ENCODE measurements at regions not wholly inside any gene's neighbourhood (a gene's known extent, or its start where the extent isn't known, plus 50 kb on each side); places are given as distances from the start of the nearest gene placed in this dataset.
"Not testable (repeated sequence)": the region's sequence is repeated elsewhere in the genome, so short reads cannot be mapped to it uniquely, and the experiment has no call there.

DNA sequence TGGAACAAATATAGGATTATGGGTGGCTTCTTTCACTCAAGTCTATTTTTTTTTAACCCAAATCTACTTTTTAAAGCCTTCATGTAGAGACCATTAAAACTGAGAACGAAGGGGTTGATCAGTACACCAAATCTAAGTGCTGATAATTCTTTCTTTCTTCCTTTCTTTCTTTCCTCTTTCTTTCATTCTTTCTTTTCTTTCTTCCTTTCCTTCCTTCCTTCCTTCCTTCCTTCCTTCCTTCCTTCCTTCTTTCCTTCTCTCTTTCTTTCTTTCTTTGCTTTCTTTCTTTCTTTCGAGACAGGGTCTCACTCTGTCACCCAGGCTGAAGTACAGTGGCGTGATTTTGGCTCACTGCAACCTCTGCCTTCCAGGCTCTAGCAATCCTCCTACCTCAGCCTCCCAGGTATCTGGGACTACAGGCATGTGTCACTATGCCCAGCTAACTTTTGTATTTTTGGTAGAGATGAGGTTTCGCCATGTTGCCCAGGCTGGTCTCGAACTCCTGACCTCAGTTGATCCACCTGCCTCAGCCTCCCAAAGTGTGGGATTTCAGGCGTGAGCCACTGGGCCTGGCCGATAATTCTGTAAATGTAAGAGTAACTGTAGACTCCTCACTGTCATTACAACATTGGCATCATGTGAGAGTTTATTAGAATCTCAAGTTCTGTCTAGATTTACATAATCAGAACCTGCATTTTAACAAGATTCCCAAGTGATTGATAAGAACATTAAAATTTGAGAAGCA is 236.4 kb downstream of the TFEC start:
- no peak for DNase-seq (ENCODE audit: low spot score in 2 of 2)

DNA sequence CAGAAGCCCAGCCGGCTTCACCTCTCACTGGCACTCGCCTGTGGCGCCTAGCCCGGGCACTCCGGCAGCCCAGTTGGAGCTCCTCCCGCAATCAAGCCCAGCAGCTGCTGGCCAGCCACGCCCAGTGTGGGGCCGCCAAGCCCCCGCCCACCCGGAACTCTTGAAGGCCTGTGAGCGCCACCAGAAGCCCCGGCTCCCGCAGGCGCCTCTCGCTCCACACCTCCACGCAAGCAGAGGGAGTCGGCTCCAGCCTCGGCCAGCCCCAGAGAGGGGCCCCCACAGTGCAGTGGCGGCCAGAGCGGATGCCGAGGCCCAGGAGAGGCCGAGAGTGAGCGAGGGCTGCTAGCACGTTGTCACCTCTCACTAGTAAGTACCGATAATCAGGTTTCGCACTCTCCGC is 240.7 kb downstream of the TFEC start:
- no peak for DNase-seq (ENCODE audit: low spot score in 2 of 2)
- no peak for FAIRE-seq

More for the DNA sequence above, 236.4 kb downstream of the TFEC start:
- no peak for FAIRE-seq

DNA sequence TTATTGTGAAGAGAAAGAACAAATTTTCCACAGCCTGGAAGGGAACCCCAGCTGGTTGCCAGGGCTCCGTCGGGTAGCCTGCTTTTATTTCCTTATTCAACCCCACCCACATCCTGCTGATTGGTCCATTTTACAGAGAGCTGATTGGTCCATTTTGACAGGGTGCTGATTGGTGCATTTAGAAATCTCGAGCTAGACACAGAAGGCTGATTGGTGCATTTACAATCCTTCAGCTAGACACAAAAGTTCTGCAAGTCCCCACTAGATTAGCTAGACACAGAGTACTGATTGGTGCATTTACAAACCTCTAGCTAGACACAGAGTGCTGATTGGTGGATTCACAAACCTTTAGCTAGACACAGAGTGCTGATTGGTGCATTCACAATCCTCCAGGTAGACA is 241.1 kb downstream of the TFEC start:
- FAIRE-seq; DNase-seq (ENCODE audit: low spot score in 2 of 2): not testable (repeated sequence)

- FAIRE-seq = no peak
- no peak for DNase-seq (ENCODE audit: low spot score in 2 of 2)
These were observed 247.7 kb downstream of the TFEC start for GRCh38 chr7:115782696-115783490.

DNA sequence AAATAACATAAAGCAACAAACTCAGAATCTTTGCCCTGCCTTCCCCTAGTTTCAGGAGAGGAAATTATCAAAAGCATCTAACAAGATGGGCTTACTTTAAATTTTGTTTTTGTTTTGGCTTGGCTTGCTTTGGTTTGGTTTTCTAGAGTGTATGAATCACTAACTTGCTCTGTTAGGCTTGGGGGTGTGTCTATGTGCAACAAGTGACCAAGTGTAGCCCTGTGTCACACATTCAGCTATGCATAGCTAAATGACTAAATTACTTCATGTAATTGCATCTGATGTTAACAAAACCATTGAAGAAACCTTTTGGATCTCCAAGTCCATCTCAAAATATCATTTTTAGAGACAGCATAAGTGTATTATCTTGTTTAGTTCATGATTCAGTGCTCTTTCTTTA is 251.0 kb downstream of the TFEC start:
- no peak for FAIRE-seq

GRCh38 chr7:115775981-115776380 is 254.6 kb downstream of the TFEC start:
- FAIRE-seq = no peak

More for the DNA sequence above, 251.0 kb downstream of the TFEC start:
- no peak for DNase-seq (ENCODE audit: low spot score in 2 of 2)

GRCh38 chr7:115763347-115763746 is 267.2 kb downstream of the TFEC start:
- no peak for FAIRE-seq
- no peak for DNase-seq (ENCODE audit: low spot score in 2 of 2)

More at GRCh38 chr7:115775981-115776380, 254.6 kb downstream of the TFEC start:
- DNase-seq (ENCODE audit: low spot score in 2 of 2) = no peak

DNA sequence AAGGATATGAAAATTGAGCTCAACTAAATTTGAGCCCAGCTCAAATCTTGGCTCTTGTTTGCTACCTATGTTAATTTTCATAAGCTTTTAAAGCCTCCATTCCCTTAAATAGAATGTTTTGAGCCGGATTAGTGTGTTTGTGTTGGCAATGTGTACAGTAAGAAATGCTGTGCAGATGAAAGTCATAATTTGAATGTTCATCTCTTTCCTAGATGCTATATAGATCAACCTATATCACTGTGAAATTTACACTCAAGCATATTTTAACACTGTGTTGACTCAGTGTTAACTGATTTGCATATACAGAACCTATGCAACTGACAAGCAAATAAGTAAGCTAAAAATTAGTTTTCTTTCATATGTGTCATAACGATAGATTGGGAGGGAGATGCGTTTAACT is 272.5 kb downstream of the TFEC start:
- FAIRE-seq (no peak), DNase-seq (ENCODE audit: low spot score in 2 of 2) (no peak)

- FAIRE-seq (peak; percentile 56), DNase-seq (ENCODE audit: low spot score in 2 of 2) (no peak)
These were observed 276.3 kb downstream of the TFEC start for GRCh38 chr7:115754226-115754625.

- no peak for DNase-seq (ENCODE audit: low spot score in 2 of 2)
- FAIRE-seq = no peak
These were observed 280.6 kb downstream of the TFEC start for GRCh38 chr7:115749924-115750323.

DNA sequence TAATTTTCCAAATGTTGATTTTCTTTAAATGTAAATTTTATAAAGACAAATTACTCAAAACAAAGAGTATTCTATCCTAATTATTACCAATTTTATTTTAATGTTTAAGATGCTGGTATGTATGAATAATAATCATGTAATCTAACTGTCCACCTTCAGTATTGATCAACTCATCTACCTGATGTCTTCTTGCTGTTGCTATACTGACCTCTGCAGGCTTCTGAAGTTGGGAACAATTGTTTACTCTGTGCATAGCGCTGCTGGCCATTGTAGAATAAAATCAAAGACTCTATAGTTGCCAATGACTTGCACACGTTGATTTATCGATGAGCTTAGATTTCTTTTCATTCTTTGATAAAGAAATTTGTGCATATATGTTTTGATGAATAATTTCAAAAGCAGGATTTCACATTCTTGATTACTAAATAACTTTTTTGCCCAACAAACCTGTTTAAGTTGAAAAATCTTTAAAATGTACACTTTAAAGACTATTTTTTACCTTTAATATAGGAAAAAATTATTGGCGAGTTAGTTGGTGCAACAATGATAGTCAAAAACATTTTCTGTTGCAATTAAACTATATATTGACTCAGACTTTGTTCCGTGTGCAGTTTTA is 282.3 kb downstream of the TFEC start:
- DNase-seq (ENCODE audit: low spot score in 2 of 2) (no peak), FAIRE-seq (peak; percentile 23)

GRCh38 chr7:115747174-115747573 is 283.4 kb downstream of the TFEC start:
- FAIRE-seq (no peak), DNase-seq (ENCODE audit: low spot score in 2 of 2) (no peak)

- no peak for FAIRE-seq
- DNase-seq (ENCODE audit: low spot score in 2 of 2) = no peak
These were observed 290.5 kb downstream of the TFEC start for GRCh38 chr7:115740043-115740442.

- FAIRE-seq = no peak
- no peak for DNase-seq (ENCODE audit: low spot score in 2 of 2)
These were observed 295.9 kb downstream of the TFEC start for GRCh38 chr7:115734641-115735040.

DNA sequence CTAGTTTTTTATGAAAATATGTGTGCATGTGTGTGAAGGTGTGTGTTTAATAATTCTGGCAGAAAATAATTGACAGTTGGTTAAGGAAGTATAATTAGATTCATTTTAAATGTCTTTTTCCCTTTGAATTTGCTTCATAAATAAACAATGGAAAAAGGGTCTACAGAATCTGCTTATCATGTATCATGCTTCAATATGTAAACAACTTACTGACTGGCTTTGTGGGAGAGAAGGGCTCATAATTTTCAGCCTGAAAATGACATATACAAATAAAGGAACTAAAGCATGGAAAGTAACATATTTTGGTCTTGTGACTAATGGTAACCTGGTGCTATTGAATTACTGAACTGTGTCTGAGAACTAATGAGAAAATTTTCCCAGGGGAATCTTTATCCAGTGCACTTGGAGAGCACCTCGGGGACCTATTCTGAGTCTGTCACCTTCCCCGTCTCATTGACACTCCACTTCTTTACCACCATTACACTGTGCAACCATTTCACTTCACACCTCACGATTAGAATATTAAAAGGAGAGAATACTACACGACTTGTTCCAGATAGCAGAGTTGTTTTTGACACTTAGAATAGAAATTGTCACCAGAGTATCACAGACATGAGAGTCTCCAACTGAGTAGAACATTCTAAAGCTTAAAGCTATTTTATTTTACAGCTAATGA is 298.6 kb downstream of the TFEC start:
- no peak for DNase-seq (ENCODE audit: low spot score in 2 of 2)
- no peak for FAIRE-seq

DNA sequence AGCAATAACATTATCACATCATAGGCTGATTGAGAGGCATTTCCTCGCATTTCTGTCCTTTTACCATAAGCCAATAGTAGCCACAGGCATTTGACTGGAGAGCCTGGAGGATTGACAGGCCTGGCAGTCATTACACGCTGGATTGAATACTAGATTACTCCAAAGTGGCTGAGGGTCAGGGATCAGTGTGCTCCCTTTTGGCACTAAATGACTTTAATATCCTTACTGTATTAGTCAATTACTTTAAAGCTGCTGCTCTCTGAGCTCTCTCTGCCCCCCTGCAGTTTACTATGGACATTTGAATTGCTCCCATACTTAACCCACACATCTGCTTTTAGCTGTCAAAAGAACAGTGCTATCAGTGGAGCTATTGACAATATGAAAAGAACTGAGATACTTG is 302.0 kb downstream of the TFEC start:
- FAIRE-seq (no peak), DNase-seq (ENCODE audit: low spot score in 2 of 2) (no peak)

- DNase-seq (ENCODE audit: low spot score in 2 of 2) = no peak
These were observed 306.0 kb downstream of the TFEC start for GRCh38 chr7:115724400-115725056.

GRCh38 chr7:115722302-115722977 is 308.1 kb downstream of the TFEC start:
- no peak for DNase-seq (ENCODE audit: low spot score in 2 of 2)
- FAIRE-seq = no peak

More at GRCh38 chr7:115724400-115725056, 306.0 kb downstream of the TFEC start:
- no peak for FAIRE-seq

Measured in frontal cortex (tissue), 3 donors.